NB4 (cell line): ENCODE measurements at regions not wholly inside any gene's neighbourhood (a gene's known extent, or its start where the extent isn't known, plus 50 kb on each side); places are given as distances from the start of the nearest gene placed in this dataset.

Source experiments
- POLR2A ChIP-seq: IDR thresholded peaks from 2 replicates; pipeline ENCODE4 v1.6.1; 2011; ENCODE audit warnings: mild to moderate bottlenecking; ENCODE audit not compliant: insufficient read length; ENCODE audit errors: extremely low read depth
- TF ChIP-seq, protein P1 (sequence below): IDR thresholded peaks from one replicate; pipeline ENCODE4 v1.5.1; 2012; ENCODE audit warnings: low read depth, low read length

DNA sequence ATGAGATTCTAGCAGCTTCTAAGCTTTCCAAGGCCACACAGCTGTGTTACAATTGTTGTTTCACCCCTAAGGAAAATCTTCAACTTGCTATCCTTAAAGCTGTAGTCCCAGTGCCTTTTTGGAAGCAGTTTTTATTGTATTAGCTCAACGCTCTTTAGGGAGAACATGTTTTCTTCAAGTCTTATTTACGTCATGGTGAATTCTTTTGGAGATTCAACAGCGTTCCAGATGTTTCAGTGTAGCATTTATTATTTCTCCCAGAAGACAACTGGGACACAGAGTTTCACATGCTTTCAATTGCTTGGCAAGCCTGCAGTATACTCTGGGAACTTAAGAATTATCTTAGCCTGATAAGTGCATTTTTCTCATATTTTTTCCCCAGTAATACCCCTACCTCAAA lies 888.3 kb downstream of the PLOD2 start:
- TF ChIP-seq, protein P1, sequence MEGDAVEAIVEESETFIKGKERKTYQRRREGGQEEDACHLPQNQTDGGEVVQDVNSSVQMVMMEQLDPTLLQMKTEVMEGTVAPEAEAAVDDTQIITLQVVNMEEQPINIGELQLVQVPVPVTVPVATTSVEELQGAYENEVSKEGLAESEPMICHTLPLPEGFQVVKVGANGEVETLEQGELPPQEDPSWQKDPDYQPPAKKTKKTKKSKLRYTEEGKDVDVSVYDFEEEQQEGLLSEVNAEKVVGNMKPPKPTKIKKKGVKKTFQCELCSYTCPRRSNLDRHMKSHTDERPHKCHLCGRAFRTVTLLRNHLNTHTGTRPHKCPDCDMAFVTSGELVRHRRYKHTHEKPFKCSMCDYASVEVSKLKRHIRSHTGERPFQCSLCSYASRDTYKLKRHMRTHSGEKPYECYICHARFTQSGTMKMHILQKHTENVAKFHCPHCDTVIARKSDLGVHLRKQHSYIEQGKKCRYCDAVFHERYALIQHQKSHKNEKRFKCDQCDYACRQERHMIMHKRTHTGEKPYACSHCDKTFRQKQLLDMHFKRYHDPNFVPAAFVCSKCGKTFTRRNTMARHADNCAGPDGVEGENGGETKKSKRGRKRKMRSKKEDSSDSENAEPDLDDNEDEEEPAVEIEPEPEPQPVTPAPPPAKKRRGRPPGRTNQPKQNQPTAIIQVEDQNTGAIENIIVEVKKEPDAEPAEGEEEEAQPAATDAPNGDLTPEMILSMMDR: no peak
- no peak for TF ChIP-seq POLR2A
